Effector memory CD8-positive, alpha-beta T cell (primary cell): ENCODE measurements at regions not wholly inside any gene's neighbourhood (a gene's known extent, or its start where the extent isn't known, plus 50 kb on each side); places are given as distances from the start of the nearest gene placed in this dataset.

Source experiments
- ATAC-seq: fragments of 150-1000 bp; cut with Tn5 transposase; replicated peaks from 2 replicates; pipeline ENCODE4 v1.10.0; 2021; ENCODE audit warnings: mild to moderate bottlenecking, moderate library complexity
- DNase-seq, 3 experiments: peaks; one replicate each; pipeline ENCODE4 v3.0.0; 2021
- H3K27ac Mint-ChIP-seq, 2 donors: one replicate each; pipeline ENCODE4 v1.8.0; 2022; ENCODE audit warnings: mild to moderate bottlenecking in 2 of 2, mixed read lengths in 2 of 2, moderate library complexity in 2 of 2
- H3K27me3 Mint-ChIP-seq, 2 donors: one replicate each; pipeline ENCODE4 v1.8.0; 2022; ENCODE audit warnings: mixed read lengths in 2 of 2
- H3K36me3 Mint-ChIP-seq: one replicate; pipeline ENCODE4 v1.8.0; 2022; ENCODE audit warnings: mild to moderate bottlenecking, moderate library complexity, mixed read lengths; ENCODE audit not compliant: insufficient read depth
- H3K4me1 Mint-ChIP-seq, 2 donors: one replicate each; pipeline ENCODE4 v1.8.0; 2022; ENCODE audit warnings: low read depth in 2 of 2, mixed read lengths in 2 of 2
- H3K4me3 Mint-ChIP-seq, 2 donors: one replicate each; pipeline ENCODE4 v1.8.0; 2022; ENCODE audit warnings: mild to moderate bottlenecking in 2 of 2, mixed read lengths in 2 of 2, moderate library complexity in 2 of 2
- H3K9me3 Mint-ChIP-seq, 2 donors: one replicate each; pipeline ENCODE4 v1.8.0; 2022; ENCODE audit warnings: mixed read lengths in 2 of 2

- no peak overlapping the region for H3K27ac Mint-ChIP-seq
- H3K27me3 Mint-ChIP-seq = peaks cover 0 to 3% of the 10 kb centered on the region in 2 donors
- no peak for DNase-seq
- H3K36me3 Mint-ChIP-seq = no peaks in the 10 kb centered on the region
- H3K4me3 Mint-ChIP-seq = no peak overlapping the region
- ATAC-seq = no peak
- no peaks in the 10 kb centered on the region for H3K4me1 Mint-ChIP-seq
- no peaks in the 10 kb centered on the region for H3K9me3 Mint-ChIP-seq
These were observed 1156.3 kb upstream of the B3GALT2 start for GRCh38 chr1:194342484-194343262.

- Mint-ChIP-seq H3K4me3 (no peak overlapping the region), H3K27me3 (no peaks in the 10 kb centered on the region), H3K4me1 (no peaks in the 10 kb centered on the region), H3K36me3 (no peaks in the 10 kb centered on the region), H3K27ac (no peak overlapping the region), H3K9me3 (no peaks in the 10 kb centered on the region)
- no peak for DNase-seq
- no peak for ATAC-seq
These were observed 1155.2 kb upstream of the B3GALT2 start for GRCh38 chr1:194341587-194341986.

- H3K36me3 Mint-ChIP-seq = no peaks in the 10 kb centered on the region
- no peaks in the 10 kb centered on the region for H3K9me3 Mint-ChIP-seq
- no peak overlapping the region for H3K4me3 Mint-ChIP-seq
- no peaks in the 10 kb centered on the region for H3K4me1 Mint-ChIP-seq
- no peak overlapping the region for H3K27ac Mint-ChIP-seq
- no peaks in the 10 kb centered on the region for H3K27me3 Mint-ChIP-seq
- DNase-seq = no peak
- ATAC-seq = no peak
These were observed 1153.1 kb upstream of the B3GALT2 start for GRCh38 chr1:194339471-194339870.

- no peak for ATAC-seq
- no peak overlapping the region for H3K27ac Mint-ChIP-seq
These were observed 1152.0 kb upstream of the B3GALT2 start for GRCh38 chr1:194338241-194338948.

DNA sequence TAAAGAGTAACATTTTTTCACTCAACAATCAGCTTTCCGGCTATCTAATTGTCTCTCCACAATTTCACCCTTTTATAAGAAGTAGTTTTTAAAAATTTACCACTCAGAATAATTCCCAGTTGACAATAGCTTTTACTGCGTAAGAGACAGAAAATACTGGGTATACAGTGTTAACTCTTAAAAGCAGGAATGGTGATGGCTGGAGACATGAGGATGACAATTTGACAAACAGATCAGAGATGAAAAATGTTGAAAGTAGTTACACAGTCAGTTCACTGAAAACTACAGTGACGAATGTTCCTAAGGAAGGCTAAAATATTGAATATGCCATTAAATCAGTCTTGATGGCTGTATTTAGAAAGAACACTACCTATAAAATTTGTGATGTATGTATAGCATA lies 1146.8 kb upstream of the B3GALT2 start:
- Mint-ChIP-seq H3K4me3 (no peak overlapping the region), H3K27ac (no peak overlapping the region)
- DNase-seq = no peak

More at GRCh38 chr1:194338241-194338948, 1152.0 kb upstream of the B3GALT2 start:
- no peaks in the 10 kb centered on the region for H3K9me3 Mint-ChIP-seq
- no peaks in the 10 kb centered on the region for H3K4me1 Mint-ChIP-seq
- no peak overlapping the region for H3K4me3 Mint-ChIP-seq
- no peaks in the 10 kb centered on the region for H3K36me3 Mint-ChIP-seq
- DNase-seq = no peak
- H3K27me3 Mint-ChIP-seq = no peaks in the 10 kb centered on the region

GRCh38 chr1:194331758-194332157 lies 1145.3 kb upstream of the B3GALT2 start:
- no peaks in the 10 kb centered on the region for H3K4me1 Mint-ChIP-seq
- H3K36me3 Mint-ChIP-seq = no peaks in the 10 kb centered on the region
- H3K27me3 Mint-ChIP-seq = no peaks in the 10 kb centered on the region
- ATAC-seq = no peak
- H3K4me3 Mint-ChIP-seq = no peak overlapping the region
- no peak overlapping the region for H3K27ac Mint-ChIP-seq
- no peak for DNase-seq
- H3K9me3 Mint-ChIP-seq = no peaks in the 10 kb centered on the region

More for the DNA sequence above, 1146.8 kb upstream of the B3GALT2 start:
- no peaks in the 10 kb centered on the region for H3K27me3 Mint-ChIP-seq
- H3K4me1 Mint-ChIP-seq = no peaks in the 10 kb centered on the region
- H3K9me3 Mint-ChIP-seq = no peaks in the 10 kb centered on the region
- no peaks in the 10 kb centered on the region for H3K36me3 Mint-ChIP-seq
- no peak for ATAC-seq

DNA sequence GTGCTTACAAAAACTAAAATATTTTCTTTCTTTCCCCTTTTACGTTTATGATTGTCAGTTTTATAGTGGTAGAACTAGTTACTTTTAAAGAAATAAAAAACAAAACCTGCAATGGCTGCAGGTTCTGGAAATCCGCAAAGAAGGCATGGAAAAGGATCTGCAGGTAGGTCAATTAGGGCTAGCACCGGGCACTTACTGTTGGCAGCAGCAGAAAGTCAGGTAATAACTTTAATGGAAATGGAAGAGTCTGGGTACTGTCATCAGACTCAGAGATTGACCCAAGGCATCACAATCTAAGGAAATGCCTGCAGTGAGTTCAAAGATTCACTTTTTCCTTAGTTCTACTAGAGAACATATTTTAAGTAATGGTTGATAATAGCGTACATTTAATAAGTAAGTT lies 1136.3 kb upstream of the B3GALT2 start:
- ATAC-seq (no peak), DNase-seq (no peak)
- H3K4me1 Mint-ChIP-seq = no peaks in the 10 kb centered on the region
- no peaks in the 10 kb centered on the region for H3K27me3 Mint-ChIP-seq
- H3K9me3 Mint-ChIP-seq = no peaks in the 10 kb centered on the region
- no peak overlapping the region for H3K4me3 Mint-ChIP-seq
- H3K27ac Mint-ChIP-seq = no peak overlapping the region
- H3K36me3 Mint-ChIP-seq = no peaks in the 10 kb centered on the region

GRCh38 chr1:194318790-194319280 lies 1132.4 kb upstream of the B3GALT2 start:
- Mint-ChIP-seq H3K9me3 (no peaks in the 10 kb centered on the region), H3K36me3 (no peaks in the 10 kb centered on the region), H3K4me3 (no peak overlapping the region), H3K4me1 (no peaks in the 10 kb centered on the region), H3K27ac (no peak overlapping the region), H3K27me3 (no peaks in the 10 kb centered on the region)
- DNase-seq (no peak), ATAC-seq (no peak)

DNA sequence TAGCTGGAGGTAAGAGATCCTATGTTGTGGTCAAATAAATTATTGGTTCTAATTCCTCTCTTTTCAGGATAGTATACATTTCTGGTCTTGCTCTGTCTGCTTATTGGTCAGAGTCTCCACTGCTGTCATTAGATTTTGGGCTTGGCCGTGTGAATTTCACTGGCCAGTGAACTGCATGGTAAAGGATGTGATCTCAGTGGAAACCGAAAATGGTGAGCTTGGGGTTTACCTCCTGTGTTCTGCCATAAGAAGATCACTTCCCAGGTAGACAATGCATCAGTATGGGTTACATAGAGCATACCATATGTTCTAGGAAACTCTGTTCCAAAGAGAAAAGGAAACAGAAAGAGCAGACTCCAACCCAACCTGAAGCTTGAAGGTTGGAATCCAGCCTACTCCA lies 1123.3 kb upstream of the B3GALT2 start:
- Mint-ChIP-seq H3K4me3 (no peak overlapping the region), H3K27me3 (no peaks in the 10 kb centered on the region), H3K9me3 (no peaks in the 10 kb centered on the region), H3K27ac (no peak overlapping the region), H3K36me3 (no peaks in the 10 kb centered on the region), H3K4me1 (no peaks in the 10 kb centered on the region)
- DNase-seq (no peak), ATAC-seq (no peak)

DNA sequence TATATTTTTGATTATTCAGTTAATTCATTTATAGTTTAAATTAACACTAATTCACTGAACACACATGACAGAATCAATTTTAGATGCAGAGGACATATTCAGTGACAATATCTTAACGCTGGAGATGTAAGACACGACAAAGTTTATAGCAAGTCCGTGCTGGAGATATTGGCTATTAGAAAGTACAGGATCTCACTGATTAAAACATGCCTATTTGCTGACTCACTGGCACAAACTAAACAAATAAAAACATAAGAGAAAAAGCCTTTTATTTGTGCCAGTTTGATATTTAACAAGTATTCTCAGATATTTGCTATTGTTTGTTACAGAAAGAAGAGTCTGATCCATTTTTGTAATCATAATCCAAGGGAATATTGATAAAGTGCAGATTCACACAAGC lies 1122.9 kb upstream of the B3GALT2 start:
- Mint-ChIP-seq H3K27ac (no peak overlapping the region), H3K4me3 (no peak overlapping the region), H3K9me3 (no peaks in the 10 kb centered on the region), H3K36me3 (no peaks in the 10 kb centered on the region), H3K4me1 (no peaks in the 10 kb centered on the region), H3K27me3 (no peaks in the 10 kb centered on the region)
- DNase-seq (no peak), ATAC-seq (no peak)

DNA sequence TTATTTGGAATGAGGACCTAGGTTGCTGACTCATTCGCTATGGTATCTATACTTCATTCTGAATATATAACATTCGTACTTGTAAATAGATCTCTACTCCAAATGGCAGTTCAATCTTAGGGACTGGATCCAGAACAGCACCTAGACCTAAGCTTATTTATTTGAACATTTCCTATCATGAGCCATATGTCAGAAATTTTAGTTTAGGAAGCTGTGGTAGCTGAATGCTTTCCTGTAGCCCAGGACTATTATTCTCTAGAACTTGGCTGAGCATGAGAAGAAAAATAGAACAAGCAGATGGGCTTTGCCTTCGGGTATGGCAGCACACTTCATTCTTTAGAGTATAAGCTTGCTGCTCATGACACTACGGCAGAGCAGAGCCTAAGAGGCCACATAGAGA lies 1114.4 kb upstream of the B3GALT2 start:
- no peaks in the 10 kb centered on the region for H3K36me3 Mint-ChIP-seq
- H3K27ac Mint-ChIP-seq = no peak overlapping the region
- H3K27me3 Mint-ChIP-seq = no peaks in the 10 kb centered on the region
- ATAC-seq (no peak), DNase-seq (no peak)
- H3K4me1 Mint-ChIP-seq = no peaks in the 10 kb centered on the region
- H3K9me3 Mint-ChIP-seq = no peaks in the 10 kb centered on the region
- H3K4me3 Mint-ChIP-seq = no peak overlapping the region

DNA sequence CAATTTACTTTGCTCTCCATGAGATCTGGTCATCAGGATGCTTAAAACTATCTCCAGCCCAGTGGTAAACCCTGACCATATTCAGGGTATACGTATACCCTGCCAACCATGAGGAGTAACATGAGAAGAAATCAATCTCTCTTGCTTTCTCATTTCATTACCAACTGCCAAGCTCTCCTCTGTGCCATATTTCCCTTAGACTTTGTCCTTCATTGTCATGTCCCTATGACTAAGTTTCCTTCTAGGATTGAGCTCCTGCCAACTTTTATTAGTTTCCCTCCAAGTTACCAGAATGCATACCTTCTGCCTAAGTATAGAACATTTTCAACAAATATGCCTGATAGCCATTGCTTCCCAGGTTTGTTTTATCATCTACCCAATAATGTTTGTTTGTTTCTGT lies 1113.9 kb upstream of the B3GALT2 start:
- H3K9me3 Mint-ChIP-seq = no peaks in the 10 kb centered on the region
- DNase-seq (no peak), ATAC-seq (no peak)
- H3K36me3 Mint-ChIP-seq = no peaks in the 10 kb centered on the region
- no peak overlapping the region for H3K4me3 Mint-ChIP-seq
- no peak overlapping the region for H3K27ac Mint-ChIP-seq
- H3K4me1 Mint-ChIP-seq = peaks cover 0 to 2% of the 10 kb centered on the region in 2 donors
- no peaks in the 10 kb centered on the region for H3K27me3 Mint-ChIP-seq

DNA sequence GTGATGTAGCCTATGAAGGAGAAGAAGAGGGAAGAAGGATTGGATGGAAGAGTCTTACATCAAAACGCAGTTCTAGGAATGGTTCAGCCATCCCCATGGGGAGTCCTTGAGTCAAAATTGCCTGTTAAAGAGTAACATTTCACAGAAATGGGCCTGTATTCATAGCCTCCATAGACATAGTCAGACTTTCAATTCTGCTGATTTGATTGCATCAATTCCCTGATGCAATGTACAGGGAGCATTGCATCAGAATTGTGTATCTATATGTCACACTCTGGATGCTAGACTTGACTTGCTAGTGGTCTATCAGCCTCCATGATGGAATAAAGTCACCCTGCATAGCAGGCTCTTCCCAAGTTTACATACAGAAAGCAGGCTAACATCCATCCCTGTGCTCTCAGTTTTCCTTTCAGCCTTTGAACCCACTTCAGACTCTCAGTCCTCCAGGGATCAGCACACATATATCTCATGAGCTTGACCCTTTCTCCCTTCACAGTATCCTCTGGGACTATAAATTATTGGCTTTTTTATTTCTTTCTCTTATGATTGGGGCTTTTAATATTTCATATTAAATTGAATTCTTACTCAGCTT lies 1111.7 kb upstream of the B3GALT2 start:
- no peak for ATAC-seq
- H3K4me1 Mint-ChIP-seq = peaks cover 0 to 5% of the 10 kb centered on the region in 2 donors
- no peak overlapping the region for H3K4me3 Mint-ChIP-seq
- H3K27me3 Mint-ChIP-seq = no peaks in the 10 kb centered on the region
- H3K36me3 Mint-ChIP-seq = no peaks in the 10 kb centered on the region
- DNase-seq = no peak
- no peaks in the 10 kb centered on the region for H3K9me3 Mint-ChIP-seq
- H3K27ac Mint-ChIP-seq = no peak overlapping the region

GRCh38 chr1:194297094-194297493 lies 1110.7 kb upstream of the B3GALT2 start:
- no peak overlapping the region for H3K27ac Mint-ChIP-seq
- ATAC-seq = no peak

More at GRCh38 chr1:194297094-194297493, 1110.7 kb upstream of the B3GALT2 start:
- no peak for DNase-seq
- Mint-ChIP-seq H3K4me3 (no peak overlapping the region), H3K36me3 (no peaks in the 10 kb centered on the region), H3K4me1 (peaks cover 0 to 5% of the 10 kb centered on the region in 2 donors), H3K9me3 (no peaks in the 10 kb centered on the region), H3K27me3 (no peaks in the 10 kb centered on the region)
